ENCODE measurements at regions not wholly inside any gene's neighbourhood (a gene's known extent, or its start where the extent isn't known, plus 50 kb on each side); places are given as distances from the start of the nearest gene placed in this dataset.

DNA sequence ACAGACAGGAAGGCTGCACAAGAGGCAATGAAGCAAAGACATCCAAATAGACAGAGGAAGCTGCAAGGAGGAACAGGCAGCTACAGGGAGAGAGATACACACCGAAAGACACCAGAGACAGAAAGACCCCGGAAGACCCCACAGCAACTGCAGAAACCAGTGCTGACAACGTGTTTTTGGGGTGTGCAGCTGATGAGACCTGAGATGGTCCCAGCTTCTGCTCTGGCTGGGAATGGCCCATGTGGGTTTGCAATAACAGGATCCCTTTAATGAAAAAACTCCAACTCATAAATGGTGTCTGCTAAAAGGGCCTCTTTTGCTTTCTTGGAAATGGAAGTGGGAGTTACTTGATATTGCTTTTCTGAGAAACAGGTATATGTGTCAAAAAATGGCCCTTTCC, 101.5 kb upstream of the CDH11 start:
- TF ChIP-seq, protein P1, sequence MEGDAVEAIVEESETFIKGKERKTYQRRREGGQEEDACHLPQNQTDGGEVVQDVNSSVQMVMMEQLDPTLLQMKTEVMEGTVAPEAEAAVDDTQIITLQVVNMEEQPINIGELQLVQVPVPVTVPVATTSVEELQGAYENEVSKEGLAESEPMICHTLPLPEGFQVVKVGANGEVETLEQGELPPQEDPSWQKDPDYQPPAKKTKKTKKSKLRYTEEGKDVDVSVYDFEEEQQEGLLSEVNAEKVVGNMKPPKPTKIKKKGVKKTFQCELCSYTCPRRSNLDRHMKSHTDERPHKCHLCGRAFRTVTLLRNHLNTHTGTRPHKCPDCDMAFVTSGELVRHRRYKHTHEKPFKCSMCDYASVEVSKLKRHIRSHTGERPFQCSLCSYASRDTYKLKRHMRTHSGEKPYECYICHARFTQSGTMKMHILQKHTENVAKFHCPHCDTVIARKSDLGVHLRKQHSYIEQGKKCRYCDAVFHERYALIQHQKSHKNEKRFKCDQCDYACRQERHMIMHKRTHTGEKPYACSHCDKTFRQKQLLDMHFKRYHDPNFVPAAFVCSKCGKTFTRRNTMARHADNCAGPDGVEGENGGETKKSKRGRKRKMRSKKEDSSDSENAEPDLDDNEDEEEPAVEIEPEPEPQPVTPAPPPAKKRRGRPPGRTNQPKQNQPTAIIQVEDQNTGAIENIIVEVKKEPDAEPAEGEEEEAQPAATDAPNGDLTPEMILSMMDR (IDR thresholded peaks at IDR 0.05) = no peak
- no peak for TF ChIP-seq EZH2 (IDR thresholded peaks at IDR 0.05; ENCODE audit: borderline replicate concordance, insufficient read depth, low read depth, low read length, poor library complexity, severe bottlenecking)
